ENCODE measurements at regions not wholly inside any gene's neighbourhood (a gene's known extent, or its start where the extent isn't known, plus 50 kb on each side); places are given as distances from the start of the nearest gene placed in this dataset.

- Mint-ChIP-seq H3K4me3 (no peak overlapping the region), H3K4me1 (no peaks in the 10 kb centered on the region), H3K36me3 (ENCODE audit: low read depth) (no peaks in the 10 kb centered on the region), H3K9me3 (ENCODE audit: low read depth) (peaks cover 2% of the 10 kb centered on the region), H3K27ac (no peak overlapping the region), H3K27me3 (no peaks in the 10 kb centered on the region)
- DNase-seq (no peak), ATAC-seq (no peak)
- intact Hi-C loops (cut with DNase I, micrococcal nuclease) = no loop called here
- ChIA-PET POLR2A (interaction anchor here (0.6 kb wide), 1 partner anchor 337 kb away, joined by 4 read pairs; no protein-coding TSS in a partner anchor), CTCF (no interaction called here)
Observed at GRCh38 chr19:28046932-28047331, 1166.0 kb downstream of the UQCRFS1 start.

GRCh38 chr19:28045621-28046020, 1167.3 kb downstream of the UQCRFS1 start:
- no peak overlapping the region for H3K4me3 Mint-ChIP-seq
- intact Hi-C loops (cut with DNase I, micrococcal nuclease) = no loop called here
- DNase-seq (no peak), ATAC-seq (no peak)
- H3K27ac Mint-ChIP-seq = no peak overlapping the region
- ChIA-PET CTCF (no interaction called here), POLR2A (no interaction called here)
- H3K36me3 Mint-ChIP-seq (ENCODE audit: low read depth) = no peaks in the 10 kb centered on the region
- H3K27me3 Mint-ChIP-seq = no peaks in the 10 kb centered on the region
- peaks cover 3% of the 10 kb centered on the region for H3K9me3 Mint-ChIP-seq (ENCODE audit: low read depth)
- H3K4me1 Mint-ChIP-seq = no peaks in the 10 kb centered on the region

- CTCF ChIA-PET = no interaction called here
- ATAC-seq (no peak), DNase-seq (no peak)
- intact Hi-C loops (cut with DNase I, micrococcal nuclease) = no loop called here
- Mint-ChIP-seq H3K36me3 (ENCODE audit: low read depth) (no peaks in the 10 kb centered on the region), H3K27me3 (no peaks in the 10 kb centered on the region), H3K9me3 (ENCODE audit: low read depth) (peaks cover 3% of the 10 kb centered on the region), H3K27ac (no peak overlapping the region), H3K4me3 (no peak overlapping the region), H3K4me1 (no peaks in the 10 kb centered on the region)
- POLR2A ChIA-PET = no interaction called here
Observed at GRCh38 chr19:28044477-28044876, 1168.5 kb downstream of the UQCRFS1 start.

DNA sequence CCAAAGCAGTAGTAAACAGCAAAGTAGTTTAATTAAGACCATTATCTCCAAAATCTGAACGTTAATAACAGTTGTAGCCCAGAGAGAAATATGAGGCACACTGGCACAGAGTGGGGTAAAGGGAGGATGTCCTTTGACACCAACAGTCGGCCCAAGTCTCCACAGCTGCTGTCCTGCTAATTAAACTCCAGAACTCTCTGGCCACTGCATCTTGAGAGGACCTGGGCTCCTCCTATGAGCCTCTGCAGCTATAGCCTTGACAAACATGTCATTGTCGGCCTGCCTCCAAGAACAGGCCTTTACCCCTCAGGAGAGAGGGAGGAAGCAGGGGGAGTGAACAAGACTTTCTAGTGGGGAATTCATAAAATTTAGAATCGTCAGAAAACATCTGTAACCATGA, 1170.4 kb downstream of the UQCRFS1 start:
- no peak overlapping the region for H3K4me3 Mint-ChIP-seq
- ChIA-PET POLR2A (no interaction called here), CTCF (no interaction called here)
- peaks cover 3% of the 10 kb centered on the region for H3K9me3 Mint-ChIP-seq (ENCODE audit: low read depth)
- DNase-seq = no peak
- no peak for ATAC-seq
- intact Hi-C loops (cut with DNase I, micrococcal nuclease) = no loop called here
- H3K27ac Mint-ChIP-seq = no peak overlapping the region
- H3K4me1 Mint-ChIP-seq = no peaks in the 10 kb centered on the region
- H3K27me3 Mint-ChIP-seq = no peaks in the 10 kb centered on the region
- no peaks in the 10 kb centered on the region for H3K36me3 Mint-ChIP-seq (ENCODE audit: low read depth)

DNA sequence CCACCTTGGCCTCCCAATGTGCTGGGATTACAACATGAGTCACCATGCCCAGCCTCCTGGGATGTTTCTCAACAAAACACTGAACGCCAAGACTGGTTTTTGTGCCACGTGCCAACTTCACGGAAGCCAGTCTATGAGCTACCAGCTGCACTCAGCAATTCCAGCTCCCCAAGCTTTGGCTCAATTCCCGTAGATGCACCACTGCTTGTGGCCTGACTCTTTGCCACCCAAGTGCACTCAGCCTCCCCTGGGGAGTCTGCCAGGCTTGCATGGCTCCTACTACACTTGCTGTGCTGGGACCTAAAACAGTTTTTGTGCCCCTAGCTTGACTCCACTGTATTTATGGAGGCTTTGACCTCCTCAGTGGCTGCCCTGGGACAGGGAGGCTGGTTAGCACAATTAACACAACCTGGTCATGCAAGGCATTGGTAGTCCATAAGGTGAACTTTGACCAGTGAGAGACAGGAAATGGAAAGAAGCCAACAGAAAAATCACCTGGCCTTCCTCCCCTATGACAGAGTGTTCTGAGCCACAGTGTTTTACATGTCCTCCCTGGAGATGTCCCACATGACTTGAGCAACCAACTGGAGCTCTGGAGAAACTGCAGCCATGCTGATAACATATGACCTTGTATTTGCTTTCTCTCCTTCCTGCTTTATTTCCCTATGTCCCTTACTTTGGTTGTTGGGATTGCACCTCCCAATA, 1173.1 kb downstream of the UQCRFS1 start:
- no peak overlapping the region for H3K4me3 Mint-ChIP-seq

DNA sequence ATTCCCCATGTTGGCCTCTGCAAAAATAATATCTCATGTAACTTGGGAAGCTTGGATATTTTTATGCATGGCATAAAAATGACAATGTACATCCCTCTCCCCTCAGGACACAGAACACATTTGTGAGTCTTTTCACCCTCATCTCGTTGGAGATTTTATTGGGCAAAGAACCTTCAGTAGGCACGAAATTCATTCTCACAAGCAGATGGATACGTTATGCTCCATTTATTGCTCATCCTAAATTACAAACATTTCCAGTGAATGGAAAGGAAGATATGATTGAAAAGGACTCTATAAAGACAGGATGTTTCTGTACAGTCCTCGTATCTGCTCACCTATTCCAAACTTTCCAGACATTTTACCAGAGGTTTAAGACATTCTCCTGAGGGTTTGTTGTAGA, 1175.8 kb downstream of the UQCRFS1 start:
- peaks cover 5% of the 10 kb centered on the region for H3K9me3 Mint-ChIP-seq (ENCODE audit: low read depth)
- H3K4me3 Mint-ChIP-seq = no peak overlapping the region
- ChIA-PET CTCF (no interaction called here), POLR2A (no interaction called here)
- ATAC-seq (no peak), DNase-seq (no peak)
- no peaks in the 10 kb centered on the region for H3K27me3 Mint-ChIP-seq
- no peak overlapping the region for H3K27ac Mint-ChIP-seq
- intact Hi-C loops (cut with DNase I, micrococcal nuclease) = no loop called here
- H3K36me3 Mint-ChIP-seq (ENCODE audit: low read depth) = no peaks in the 10 kb centered on the region
- no peaks in the 10 kb centered on the region for H3K4me1 Mint-ChIP-seq

More for the DNA sequence above, 1173.1 kb downstream of the UQCRFS1 start:
- ChIA-PET CTCF (no interaction called here), POLR2A (no interaction called here)
- H3K36me3 Mint-ChIP-seq (ENCODE audit: low read depth) = no peaks in the 10 kb centered on the region
- H3K4me1 Mint-ChIP-seq = no peaks in the 10 kb centered on the region
- H3K9me3 Mint-ChIP-seq (ENCODE audit: low read depth) = peaks cover 3% of the 10 kb centered on the region
- H3K27me3 Mint-ChIP-seq = no peaks in the 10 kb centered on the region
- no peak overlapping the region for H3K27ac Mint-ChIP-seq
- ATAC-seq = no peak
- intact Hi-C loops (cut with DNase I, micrococcal nuclease) = no loop called here
- no peak for DNase-seq

GRCh38 chr19:28036486-28036885, 1176.5 kb downstream of the UQCRFS1 start:
- DNase-seq = no peak
- intact Hi-C loops (cut with DNase I, micrococcal nuclease) = no loop called here
- peaks cover 4% of the 10 kb centered on the region for H3K9me3 Mint-ChIP-seq (ENCODE audit: low read depth)

DNA sequence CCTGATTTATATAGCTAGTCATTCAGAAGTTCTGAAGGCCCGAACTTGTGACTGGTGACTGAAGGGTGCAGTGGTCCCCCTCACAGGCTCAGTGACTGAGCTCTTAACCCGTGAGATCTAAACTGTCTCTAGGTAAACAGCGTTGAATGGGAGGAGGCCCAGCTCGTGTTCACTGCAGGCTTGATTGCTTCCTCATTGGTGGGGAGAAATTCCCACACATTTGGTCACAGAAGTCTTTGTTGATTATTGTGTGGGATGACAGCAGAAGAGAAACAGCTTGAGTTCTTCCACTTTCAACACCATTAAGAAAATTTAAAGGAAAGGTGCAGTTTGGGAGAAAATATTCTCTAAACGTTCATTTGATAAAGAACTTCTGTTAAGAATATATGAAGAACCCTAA, 1178.0 kb downstream of the UQCRFS1 start:
- H3K9me3 Mint-ChIP-seq (ENCODE audit: low read depth) = peaks cover 6% of the 10 kb centered on the region
- ChIA-PET POLR2A (no interaction called here), CTCF (no interaction called here)

More at GRCh38 chr19:28036486-28036885, 1176.5 kb downstream of the UQCRFS1 start:
- ChIA-PET CTCF (no interaction called here), POLR2A (no interaction called here)
- H3K4me3 Mint-ChIP-seq = no peak overlapping the region
- no peaks in the 10 kb centered on the region for H3K27me3 Mint-ChIP-seq
- no peak overlapping the region for H3K27ac Mint-ChIP-seq
- H3K4me1 Mint-ChIP-seq = no peaks in the 10 kb centered on the region
- no peak for ATAC-seq
- H3K36me3 Mint-ChIP-seq (ENCODE audit: low read depth) = no peaks in the 10 kb centered on the region

DNA sequence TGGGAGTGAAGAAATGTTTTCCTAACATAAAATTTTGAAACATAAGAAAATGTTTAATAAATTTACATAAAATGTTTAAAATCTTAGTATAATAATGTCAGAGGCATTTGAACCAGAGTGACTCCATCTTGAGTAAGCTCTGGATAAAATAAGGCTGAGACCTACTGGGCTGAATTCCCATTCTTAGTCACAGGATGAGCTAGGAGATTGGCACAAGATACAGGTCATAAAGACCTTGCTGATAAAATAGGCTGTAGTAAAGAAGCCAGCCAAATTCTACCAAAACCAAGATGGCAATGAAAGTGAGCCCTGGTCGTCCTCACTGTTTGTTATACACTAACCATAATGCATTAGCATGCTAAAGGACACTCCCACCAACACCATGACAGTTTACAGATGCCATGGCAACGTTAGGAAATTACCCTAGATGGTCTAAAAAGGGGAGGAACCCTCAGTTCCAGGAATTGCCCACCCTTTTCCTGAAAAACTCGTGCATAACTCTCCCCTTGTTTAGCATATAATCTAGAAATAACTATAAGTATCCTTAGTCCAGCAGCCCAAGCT, 1184.0 kb downstream of the UQCRFS1 start:
- no peak for ATAC-seq
- POLR2A ChIA-PET = no interaction called here
- Mint-ChIP-seq H3K27me3 (no peaks in the 10 kb centered on the region), H3K9me3 (ENCODE audit: low read depth) (peaks cover 7% of the 10 kb centered on the region), H3K4me1 (no peaks in the 10 kb centered on the region), H3K27ac (no peak overlapping the region), H3K4me3 (no peak overlapping the region), H3K36me3 (ENCODE audit: low read depth) (no peaks in the 10 kb centered on the region)
- DNase-seq = no peak
- intact Hi-C loops (cut with DNase I, micrococcal nuclease) = no loop called here
- CTCF ChIA-PET = no interaction called here

More for the DNA sequence above, 1178.0 kb downstream of the UQCRFS1 start:
- H3K27ac Mint-ChIP-seq = no peak overlapping the region
- DNase-seq (no peak), ATAC-seq (no peak)
- H3K4me3 Mint-ChIP-seq = no peak overlapping the region
- no peaks in the 10 kb centered on the region for H3K27me3 Mint-ChIP-seq
- no peaks in the 10 kb centered on the region for H3K36me3 Mint-ChIP-seq (ENCODE audit: low read depth)
- intact Hi-C loops (cut with DNase I, micrococcal nuclease) = no loop called here
- H3K4me1 Mint-ChIP-seq = no peaks in the 10 kb centered on the region

DNA sequence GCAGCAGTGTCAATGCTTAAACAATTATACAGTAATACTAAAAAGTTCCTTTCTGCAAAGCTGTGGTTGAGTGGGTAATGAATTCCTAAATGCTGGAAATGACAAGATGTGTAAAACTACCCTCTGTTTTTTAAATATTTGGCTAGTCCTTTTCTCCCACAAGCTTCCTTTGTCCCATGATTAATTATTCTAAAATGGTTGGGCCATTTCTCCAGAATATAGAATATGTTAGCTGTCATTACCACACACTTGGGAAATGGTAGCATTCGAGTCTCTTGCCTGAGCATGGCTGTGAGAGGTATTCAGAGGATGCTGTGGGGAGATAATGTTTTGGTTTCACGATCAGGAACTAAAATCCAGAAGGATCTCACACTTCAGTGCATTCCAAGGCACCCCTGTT, 1185.8 kb downstream of the UQCRFS1 start:
- ChIA-PET POLR2A (no interaction called here), CTCF (no interaction called here)
- no peak overlapping the region for H3K27ac Mint-ChIP-seq
- DNase-seq (no peak), ATAC-seq (no peak)
- peaks cover 6% of the 10 kb centered on the region for H3K9me3 Mint-ChIP-seq (ENCODE audit: low read depth)
- intact Hi-C loops (cut with DNase I, micrococcal nuclease) = no loop called here
- no peaks in the 10 kb centered on the region for H3K27me3 Mint-ChIP-seq
- H3K36me3 Mint-ChIP-seq (ENCODE audit: low read depth) = no peaks in the 10 kb centered on the region
- no peak overlapping the region for H3K4me3 Mint-ChIP-seq
- H3K4me1 Mint-ChIP-seq = no peaks in the 10 kb centered on the region

DNA sequence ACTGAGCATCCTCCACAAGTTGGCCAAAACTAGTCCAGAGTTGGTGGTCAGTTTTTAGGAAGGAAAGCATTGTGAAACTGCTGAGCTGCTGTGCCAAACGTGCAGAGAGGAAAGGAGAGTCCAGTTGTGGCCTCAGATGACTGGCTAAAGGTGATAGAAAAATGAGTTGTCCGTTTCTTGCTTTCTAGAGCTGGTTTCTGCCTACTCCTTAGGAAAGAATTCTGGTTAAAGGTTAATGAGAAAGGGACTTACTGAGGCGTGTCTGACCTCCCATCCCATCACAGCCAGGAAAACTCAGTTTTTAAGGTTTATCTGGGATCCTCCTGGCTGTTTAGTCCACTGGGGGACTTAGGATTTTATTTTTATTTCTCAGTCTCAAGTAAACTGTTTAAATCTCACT, 1186.3 kb downstream of the UQCRFS1 start:
- no peak for ATAC-seq
- no peak for DNase-seq
- Mint-ChIP-seq H3K9me3 (ENCODE audit: low read depth) (peaks cover 4% of the 10 kb centered on the region), H3K4me1 (no peaks in the 10 kb centered on the region), H3K36me3 (ENCODE audit: low read depth) (no peaks in the 10 kb centered on the region), H3K27me3 (no peaks in the 10 kb centered on the region), H3K4me3 (no peak overlapping the region), H3K27ac (no peak overlapping the region)
- intact Hi-C loops (cut with DNase I, micrococcal nuclease) = no loop called here
- ChIA-PET POLR2A (no interaction called here), CTCF (interaction anchor here (0.6 kb wide), 1 partner anchor 12 kb away, joined by 3 read pairs; no protein-coding TSS in a partner anchor)

DNA sequence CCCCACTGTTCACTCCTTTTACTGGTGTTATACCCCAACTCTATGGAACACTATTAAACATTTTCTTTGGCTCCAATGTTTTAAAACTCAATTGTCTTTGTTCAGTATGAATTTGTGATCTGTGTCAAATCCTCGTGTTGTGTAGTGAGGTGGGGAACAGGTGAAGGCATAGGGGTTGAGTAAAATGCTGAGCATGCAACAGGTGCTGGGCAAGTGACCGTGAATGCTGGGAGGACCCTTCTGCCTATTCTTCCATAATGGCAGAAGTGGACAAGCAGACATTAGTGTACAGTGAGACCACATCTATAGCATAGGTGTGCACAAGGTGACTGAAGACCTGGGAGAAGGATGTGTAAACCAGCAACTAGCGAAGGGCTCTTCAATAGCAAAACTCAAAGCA, 1188.0 kb downstream of the UQCRFS1 start:
- DNase-seq = no peak
- no peaks in the 10 kb centered on the region for H3K27me3 Mint-ChIP-seq
- ATAC-seq = no peak
- intact Hi-C loops (cut with DNase I, micrococcal nuclease) = no loop called here
- POLR2A ChIA-PET = no interaction called here
- no peak overlapping the region for H3K4me3 Mint-ChIP-seq
- no peaks in the 10 kb centered on the region for H3K36me3 Mint-ChIP-seq (ENCODE audit: low read depth)
- no peaks in the 10 kb centered on the region for H3K4me1 Mint-ChIP-seq
- no peak overlapping the region for H3K27ac Mint-ChIP-seq
- CTCF ChIA-PET = no interaction called here
- peaks cover 2% of the 10 kb centered on the region for H3K9me3 Mint-ChIP-seq (ENCODE audit: low read depth)
